Psoas muscle (tissue), 7 donors: ENCODE measurements at regions not wholly inside any gene's neighbourhood (a gene's known extent, or its start where the extent isn't known, plus 50 kb on each side); places are given as distances from the start of the nearest gene placed in this dataset.

Source experiments
- ATAC-seq, 4 donors: fragments of 200-7000 bp; cut with Tn5 transposase; one replicate each; pipeline ENCODE4 v1.9.1; 2020; ENCODE audit warnings: moderate library complexity in 3 of 4, mild to moderate bottlenecking in 2 of 4
- DNase-seq, 2 donors: peaks; one replicate each; pipeline ENCODE4 v3.0.0-alpha.2; 2020
- H3K27ac ChIP-seq: fragments of 200-600 bp; one replicate; pipeline ENCODE4 v1.8.0; 2022
- H3K27me3 ChIP-seq, 3 donors: fragments of 200-600 bp in 1 of 3; one replicate each; pipeline versions ENCODE4 v1.6.1 to v1.8.0; 2013 to 2022; ENCODE audit warnings: low read length in 2 of 3, mild to moderate bottlenecking in 2 of 3, moderate library complexity in 1 of 3; ENCODE audit not compliant: insufficient read depth in 3 of 3
- H3K36me3 ChIP-seq, 2 donors: fragments of 200-600 bp in 1 of 2; one replicate each; pipeline versions ENCODE4 v1.6.1 to v1.8.0; 2013 to 2022; ENCODE audit warnings: low read depth in 1 of 2, mild to moderate bottlenecking in 1 of 2, moderate library complexity in 1 of 2; ENCODE audit not compliant: insufficient read depth in 1 of 2
- H3K4me1 ChIP-seq: fragments of 200-600 bp; one replicate; pipeline ENCODE4 v1.8.0; 2022
- H3K4me3 ChIP-seq: fragments of 200-600 bp; one replicate; pipeline ENCODE4 v1.8.0; 2022; ENCODE audit warnings: mild to moderate bottlenecking
- H3K9me3 ChIP-seq: fragments of 200-600 bp; one replicate; pipeline ENCODE4 v1.8.0; 2022
- WGBS, 3 donors: extraction: QIAGEN DNeasy Blood & Tissue Kit; methylation state at CpG; one replicate each; pipeline versions ENCODE4 v1.1.6 to v1.1.7; 2013; 5-methylcytosine and 5-hydroxymethylcytosine counted together
- intact Hi-C, 2 donors: fragments of 100-400 bp; cut with DNase I; formaldehyde crosslinking; loops; one replicate each; pipeline versions ENCODE4 v1.11.0 to v1.14.2; 2022
- TF ChIP-seq, protein P1 (sequence below): fragments of 200-600 bp; IDR thresholded peaks from one replicate; pipeline ENCODE4 v1.8.0; 2022; ENCODE audit warnings: antibody characterized with exemption
- donor health status: healthy with polysubstance abuse.
- donor health status: DM: no; HTN: no; CAD: no; lungs with moderate emphysema.
- donor health status: Bipolar disorder and iron deficiency.
- donor health status: healthy.
- donor health status: DM: yes; HTN: yes; CAD: no.
- donor health status: DM: no; HTN: no; CAD: no.
- donor health status: DM: yes; HTN: yes; CAD: no.

DNA sequence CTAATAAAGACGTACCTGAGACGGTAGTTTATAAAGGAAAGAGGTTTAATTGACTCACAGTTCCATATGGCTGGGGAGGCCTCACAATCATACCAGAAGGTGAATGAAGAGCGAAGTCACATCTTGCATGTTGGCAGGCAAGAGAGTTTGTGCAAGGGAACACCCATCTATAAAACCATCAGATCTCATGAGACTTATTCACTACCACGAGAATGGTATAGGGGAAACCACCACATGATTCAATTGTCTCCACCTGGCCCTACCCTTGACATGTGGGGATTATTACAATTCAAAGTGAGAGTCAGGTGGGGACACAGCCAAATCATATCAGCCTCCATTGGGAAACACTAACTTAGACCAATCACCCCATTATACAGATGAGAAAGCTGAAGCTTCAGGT, 81.4 kb downstream of the SKA1 start:
- intact Hi-C loops, result no loop called here
- no peaks in the 10 kb centered on the region for H3K36me3 ChIP-seq
- no peaks in the 10 kb centered on the region for H3K27me3 ChIP-seq
- no peak overlapping the region for H3K4me3 ChIP-seq
- TF ChIP-seq, protein P1, sequence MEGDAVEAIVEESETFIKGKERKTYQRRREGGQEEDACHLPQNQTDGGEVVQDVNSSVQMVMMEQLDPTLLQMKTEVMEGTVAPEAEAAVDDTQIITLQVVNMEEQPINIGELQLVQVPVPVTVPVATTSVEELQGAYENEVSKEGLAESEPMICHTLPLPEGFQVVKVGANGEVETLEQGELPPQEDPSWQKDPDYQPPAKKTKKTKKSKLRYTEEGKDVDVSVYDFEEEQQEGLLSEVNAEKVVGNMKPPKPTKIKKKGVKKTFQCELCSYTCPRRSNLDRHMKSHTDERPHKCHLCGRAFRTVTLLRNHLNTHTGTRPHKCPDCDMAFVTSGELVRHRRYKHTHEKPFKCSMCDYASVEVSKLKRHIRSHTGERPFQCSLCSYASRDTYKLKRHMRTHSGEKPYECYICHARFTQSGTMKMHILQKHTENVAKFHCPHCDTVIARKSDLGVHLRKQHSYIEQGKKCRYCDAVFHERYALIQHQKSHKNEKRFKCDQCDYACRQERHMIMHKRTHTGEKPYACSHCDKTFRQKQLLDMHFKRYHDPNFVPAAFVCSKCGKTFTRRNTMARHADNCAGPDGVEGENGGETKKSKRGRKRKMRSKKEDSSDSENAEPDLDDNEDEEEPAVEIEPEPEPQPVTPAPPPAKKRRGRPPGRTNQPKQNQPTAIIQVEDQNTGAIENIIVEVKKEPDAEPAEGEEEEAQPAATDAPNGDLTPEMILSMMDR, result no peak
- no peak for DNase-seq
- H3K27ac ChIP-seq, result no peak overlapping the region
- ATAC-seq, result no peak
- 83 to 84% (median 83%) methylated on average over 4 of the region's 4 CpGs for WGBS, 3 donors
- no peaks in the 10 kb centered on the region for H3K4me1 ChIP-seq
- no peaks in the 10 kb centered on the region for H3K9me3 ChIP-seq

DNA sequence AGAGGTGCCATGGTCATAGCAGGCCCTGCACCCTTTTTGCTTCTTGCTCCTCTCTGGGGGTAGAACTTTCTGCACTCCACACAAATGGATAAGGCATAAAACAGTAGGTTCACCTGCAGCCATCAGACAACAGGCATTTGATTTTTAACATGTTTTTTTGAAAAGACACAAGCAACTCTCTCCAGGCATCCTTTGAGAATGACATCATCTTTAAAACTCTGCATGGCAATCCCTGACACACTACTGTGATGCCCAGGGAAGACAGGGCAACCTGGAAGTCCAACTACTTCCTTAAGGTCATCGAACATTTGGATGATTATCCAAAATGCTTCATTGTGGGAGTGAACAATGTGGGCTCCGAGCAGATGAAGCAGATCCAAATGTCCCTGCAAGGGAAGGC, 82.8 kb downstream of the SKA1 start:
- 77 to 82% (median 80%) methylated on average over 2 of the region's 2 CpGs for WGBS, 3 donors
- DNase-seq (no peak), ATAC-seq (no peak)
- TF ChIP-seq, protein P1, result no peak
- no peaks in the 10 kb centered on the region for H3K4me1 ChIP-seq
- no peaks in the 10 kb centered on the region for H3K9me3 ChIP-seq
- H3K4me3 ChIP-seq, result no peak overlapping the region
- H3K27ac ChIP-seq, result no peak overlapping the region
- H3K27me3 ChIP-seq, result no peaks in the 10 kb centered on the region
- H3K36me3 ChIP-seq, result no peaks in the 10 kb centered on the region
- intact Hi-C loops, result no loop called here

DNA sequence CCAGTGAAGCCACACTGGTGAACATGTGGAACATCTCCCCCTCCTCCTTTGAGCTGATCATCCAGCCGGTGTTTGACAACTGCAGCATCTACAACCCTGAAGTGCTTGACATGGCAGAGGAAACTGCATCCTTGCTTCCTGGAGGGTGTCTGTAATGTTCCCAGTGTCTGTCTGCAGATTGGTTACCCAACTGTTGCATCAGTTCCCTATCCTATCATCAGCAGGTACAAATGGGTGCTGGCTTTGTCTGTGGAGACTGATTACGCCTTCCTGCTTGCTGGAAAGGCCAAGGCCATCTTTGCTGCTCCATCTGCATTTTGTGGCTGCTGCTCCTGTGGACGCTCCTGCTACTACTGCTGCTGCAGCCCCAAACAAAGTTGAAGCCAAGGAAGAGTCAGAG, 83.5 kb downstream of the SKA1 start:
- no peaks in the 10 kb centered on the region for H3K36me3 ChIP-seq
- no peaks in the 10 kb centered on the region for H3K9me3 ChIP-seq
- 85 to 90% (median 90%) methylated on average over 3 of the region's 3 CpGs for WGBS, 3 donors
- H3K4me3 ChIP-seq, result no peak overlapping the region
- no peak for ATAC-seq
- no peaks in the 10 kb centered on the region for H3K27me3 ChIP-seq
- no peak overlapping the region for H3K27ac ChIP-seq
- intact Hi-C loops, result no loop called here
- DNase-seq, result no peak
- no peaks in the 10 kb centered on the region for H3K4me1 ChIP-seq
- TF ChIP-seq, protein P1, result no peak

DNA sequence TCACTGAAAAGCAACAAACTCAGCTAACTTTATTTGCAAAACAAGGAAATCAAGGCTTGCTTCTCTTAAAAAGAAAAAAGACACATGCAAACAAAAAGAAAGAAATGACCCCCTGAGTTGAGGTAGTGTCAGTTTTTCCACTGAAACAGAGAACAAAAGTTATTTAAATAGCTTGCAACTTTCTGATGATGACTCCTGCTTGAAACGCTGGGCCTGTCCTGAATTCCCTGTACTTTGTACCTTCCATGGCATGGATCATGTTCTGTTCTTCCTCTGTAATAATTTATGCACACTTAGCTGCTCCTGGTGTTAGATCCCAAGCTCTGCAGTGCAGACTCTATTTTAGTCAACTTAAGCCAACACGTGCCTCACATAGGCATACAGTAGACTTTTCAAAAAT, 84.0 kb downstream of the SKA1 start:
- intact Hi-C loops, result no loop called here
- no peak for DNase-seq
- TF ChIP-seq, protein P1, result no peak

DNA sequence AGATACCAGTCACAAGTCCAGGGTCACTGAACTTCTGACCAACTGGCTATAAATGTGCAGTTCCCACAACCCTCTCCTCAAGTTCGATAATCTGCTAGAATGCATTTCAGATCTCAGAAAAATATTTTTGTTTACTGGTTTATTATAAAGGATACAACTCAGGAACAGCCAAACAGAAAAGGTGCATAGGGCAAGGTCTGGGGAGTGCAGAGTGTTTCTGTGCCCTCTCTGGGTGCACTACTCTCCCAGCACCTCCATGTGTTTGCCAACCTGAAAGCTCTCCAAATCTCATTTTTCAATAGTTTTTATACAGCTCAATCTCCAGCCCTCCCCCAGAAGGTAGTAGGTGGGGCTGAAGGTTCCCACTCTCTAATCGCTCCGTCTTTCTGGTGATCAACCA, 85.2 kb downstream of the SKA1 start:
- Histone ChIP-seq H3K27ac (no peak overlapping the region), H3K27me3 (no peaks in the 10 kb centered on the region), H3K4me1 (no peaks in the 10 kb centered on the region), H3K36me3 (no peaks in the 10 kb centered on the region), H3K4me3 (no peak overlapping the region), H3K9me3 (no peaks in the 10 kb centered on the region)
- 85 to 87% (median 85%) methylated on average over 3 of the region's 3 CpGs for WGBS, 3 donors
- TF ChIP-seq, protein P1, result no peak
- DNase-seq (no peak), ATAC-seq (no peak)
- intact Hi-C loops, result no loop called here

More for the DNA sequence above, 84.0 kb downstream of the SKA1 start:
- Histone ChIP-seq H3K4me1 (no peaks in the 10 kb centered on the region), H3K27me3 (no peaks in the 10 kb centered on the region), H3K9me3 (no peaks in the 10 kb centered on the region), H3K36me3 (no peaks in the 10 kb centered on the region), H3K27ac (no peak overlapping the region), H3K4me3 (no peak overlapping the region)
- WGBS, 3 donors, result 29 to 70% (median 43%) methylated on average over 2 of the region's 2 CpGs
- ATAC-seq, result no peak
